GM18507 (cell line): ENCODE measurements at regions not wholly inside any gene's neighbourhood (a gene's known extent, or its start where the extent isn't known, plus 50 kb on each side); places are given as distances from the start of the nearest gene placed in this dataset.
A peak's percentile ranks its signal among the peaks of the same experiment; 100 is the strongest.

Experiments
- DNase-seq: peaks from one replicate; pipeline ENCODE4 v3.0.0; 2011; ENCODE audit warnings: low read depth; ENCODE audit not compliant: insufficient read length; ENCODE audit errors: extremely low spot score
- FAIRE-seq: peaks from 2 replicates; lab custom pipeline; 2011; peaks lifted over from hg19 to GRCh38; lab: Jason Lieb, UNC

DNA sequence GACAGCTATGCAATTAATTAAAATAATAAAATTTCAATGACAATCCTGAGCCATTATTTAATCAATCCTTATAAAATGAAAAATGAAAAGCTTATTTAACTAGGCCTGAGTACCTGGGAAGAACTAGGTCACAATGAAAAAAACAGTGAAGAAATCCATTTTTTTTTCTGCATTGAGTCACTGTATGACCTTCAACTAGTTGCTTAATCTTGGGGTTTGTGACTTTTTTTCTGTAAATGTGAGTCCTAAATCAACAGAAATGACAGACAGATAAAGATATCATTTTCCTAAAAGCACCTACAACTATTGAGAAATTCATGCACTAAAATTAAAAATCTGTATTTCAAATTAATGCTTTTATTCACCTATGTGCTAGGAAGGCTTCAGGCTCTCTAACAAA, 96.8 kb downstream of the TMEM26 start:
- DNase-seq (no peak), FAIRE-seq (no peak)

DNA sequence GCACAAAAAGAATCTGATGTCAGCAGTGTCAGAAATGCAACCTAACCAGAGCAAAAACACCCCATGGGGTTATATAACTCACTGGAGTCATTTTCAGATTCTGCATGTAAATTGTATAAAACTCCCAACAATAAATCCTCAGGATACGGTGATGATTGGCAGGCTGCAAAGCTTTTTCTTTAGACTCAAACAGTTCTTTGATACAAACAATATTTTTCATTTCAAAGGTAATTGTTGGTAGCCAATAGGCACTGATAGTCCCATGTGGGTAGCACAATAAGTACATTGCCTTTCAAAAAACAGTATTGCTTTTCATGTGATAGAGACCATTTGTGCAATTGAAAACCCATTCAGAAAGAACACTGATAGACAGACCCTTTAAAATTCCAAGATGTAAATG, 98.0 kb downstream of the TMEM26 start:
- no peak for FAIRE-seq
- no peak for DNase-seq

DNA sequence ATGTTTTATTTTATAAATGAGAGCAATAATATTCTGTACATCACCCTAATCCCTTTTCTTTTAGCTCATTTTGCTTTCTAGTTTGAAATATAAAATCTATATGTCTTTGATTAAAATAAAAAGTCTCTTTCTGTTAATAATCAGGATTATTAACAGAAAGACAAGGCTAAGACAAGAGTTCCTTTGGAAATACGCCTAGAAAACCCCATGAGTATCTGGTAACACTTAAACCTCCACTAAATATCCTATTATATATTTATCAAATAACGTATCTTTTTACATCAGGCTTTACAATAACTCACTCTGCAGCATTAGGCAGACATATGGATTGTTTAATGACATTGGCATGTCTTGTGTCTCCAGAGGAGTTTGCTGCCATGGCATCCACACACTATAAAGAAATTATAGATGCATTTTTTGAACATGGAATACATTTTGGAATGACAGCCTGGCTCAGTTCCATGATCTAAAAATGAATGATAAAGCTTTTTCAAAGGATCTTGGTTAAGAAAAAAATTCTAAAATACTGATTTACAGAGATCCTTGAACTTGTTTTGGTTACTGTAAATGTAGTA, 98.7 kb downstream of the TMEM26 start:
- FAIRE-seq (no peak), DNase-seq (no peak)

DNA sequence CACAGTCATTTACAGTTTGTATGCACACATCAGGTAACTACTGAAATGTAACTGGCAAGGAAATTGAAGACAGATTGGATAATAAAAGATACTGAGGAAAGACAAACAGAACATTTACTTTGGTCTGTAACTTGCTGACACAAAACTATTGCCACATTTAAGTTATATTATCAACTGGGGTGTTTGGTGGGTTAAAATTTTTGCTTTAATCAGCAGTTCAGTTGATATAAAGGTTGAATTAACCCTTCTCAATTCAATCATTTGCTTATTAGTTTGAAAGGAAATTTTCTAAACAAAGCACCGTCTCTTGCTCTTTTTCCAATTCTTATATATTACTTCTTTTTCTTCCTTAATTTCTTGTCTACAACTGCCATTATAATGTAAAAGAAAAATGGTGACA, 102.4 kb downstream of the TMEM26 start:
- DNase-seq (no peak), FAIRE-seq (no peak)

DNA sequence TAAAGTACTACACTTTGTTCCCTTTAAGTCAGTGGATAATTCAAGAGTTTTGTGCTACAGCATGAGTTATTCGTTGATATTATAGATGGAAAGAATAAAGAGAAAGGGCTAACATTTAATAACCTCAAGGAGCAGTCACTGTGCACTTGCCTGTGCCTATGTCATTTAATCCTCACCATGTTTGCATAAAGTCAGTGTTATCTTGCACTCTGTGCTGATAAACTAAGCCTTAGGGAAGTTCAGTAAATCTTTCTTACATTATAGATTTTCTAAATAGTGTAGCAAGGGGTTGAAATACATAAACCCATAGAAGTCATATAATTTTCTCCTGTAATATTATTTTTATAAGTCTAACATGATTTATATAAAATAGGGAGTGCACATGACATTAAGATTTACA, 103.1 kb downstream of the TMEM26 start:
- no peak for DNase-seq
- no peak for FAIRE-seq

DNA sequence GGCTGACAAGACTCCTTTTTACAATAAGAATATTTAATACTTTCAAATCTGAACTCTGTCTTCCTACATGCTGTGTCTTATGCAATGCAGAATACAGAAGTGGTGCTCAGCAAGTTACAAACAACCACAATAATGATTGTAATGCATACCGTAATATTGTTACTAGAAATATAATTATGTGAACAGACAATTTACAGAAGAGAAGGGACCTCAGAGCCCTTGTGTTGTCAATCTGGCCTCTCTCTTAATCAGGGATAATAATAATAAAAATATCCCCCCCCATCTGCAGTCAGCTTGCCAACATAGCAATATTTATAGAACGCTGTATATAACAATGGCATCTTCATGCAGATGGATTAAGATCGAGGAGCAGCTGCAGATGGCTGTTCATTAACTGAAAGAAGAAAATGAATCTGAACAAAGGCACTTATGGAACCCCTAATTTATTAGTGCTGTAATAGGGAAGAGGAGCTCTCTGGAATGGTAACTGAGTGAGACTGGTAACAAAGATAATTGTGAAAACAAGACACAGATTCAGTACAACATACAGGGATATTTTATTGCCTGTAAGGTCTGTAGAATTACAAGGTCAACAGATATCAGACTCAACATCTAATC, 106.3 kb downstream of the TMEM26 start:
- DNase-seq (no peak), FAIRE-seq (no peak)

DNA sequence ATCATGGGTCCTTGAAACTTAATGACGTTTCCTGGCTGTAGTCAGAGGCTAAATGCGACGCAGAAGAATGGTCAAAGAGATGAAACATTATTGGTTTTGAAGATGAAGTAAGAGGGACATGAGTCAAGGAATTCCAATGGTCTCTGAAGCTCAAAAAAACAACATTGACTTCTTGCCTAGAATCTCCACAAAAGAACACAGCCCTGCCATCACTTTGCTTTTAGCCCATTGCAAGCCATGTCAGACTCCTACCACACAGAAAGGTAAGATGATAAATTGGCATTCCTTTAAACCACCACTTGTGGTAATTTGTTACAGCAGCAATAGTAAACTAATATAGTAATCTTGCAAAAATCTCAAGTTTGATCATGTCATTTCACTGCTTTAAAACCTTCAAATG, 109.4 kb downstream of the TMEM26 start:
- DNase-seq (no peak), FAIRE-seq (no peak)

DNA sequence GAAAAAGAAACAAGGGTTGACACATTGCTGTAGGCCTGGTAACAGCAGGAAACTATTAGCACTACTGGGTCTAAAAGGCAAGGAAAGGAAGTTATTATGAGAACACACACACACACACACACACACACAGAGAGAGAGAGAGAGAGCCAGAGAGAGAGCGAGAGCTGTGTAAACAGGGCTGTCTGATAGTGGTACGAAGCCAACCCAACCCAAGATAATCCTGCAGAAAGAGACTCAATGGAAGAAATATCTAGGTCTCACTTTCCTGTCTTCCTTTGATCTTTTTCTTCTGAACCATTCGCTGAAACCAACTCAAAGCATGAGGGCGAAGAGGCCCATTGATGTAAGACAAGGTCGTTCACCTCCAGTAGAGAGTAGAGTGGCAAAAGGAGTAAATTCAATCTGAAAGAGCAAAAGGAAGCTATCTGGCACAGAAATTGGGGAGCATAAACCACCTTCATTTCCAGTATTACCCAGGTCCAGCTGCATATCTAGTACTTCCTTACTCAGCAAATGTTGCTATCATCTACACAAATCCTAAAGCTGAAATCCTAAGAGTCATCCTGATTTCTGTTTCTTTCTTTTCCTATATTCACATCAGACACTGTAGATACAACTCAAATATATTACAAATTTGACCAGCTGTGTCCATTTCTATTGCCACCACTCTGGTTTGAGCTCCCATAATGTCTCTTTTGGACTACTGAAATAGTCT, 110.2 kb downstream of the TMEM26 start:
- FAIRE-seq (no peak), DNase-seq (no peak)

DNA sequence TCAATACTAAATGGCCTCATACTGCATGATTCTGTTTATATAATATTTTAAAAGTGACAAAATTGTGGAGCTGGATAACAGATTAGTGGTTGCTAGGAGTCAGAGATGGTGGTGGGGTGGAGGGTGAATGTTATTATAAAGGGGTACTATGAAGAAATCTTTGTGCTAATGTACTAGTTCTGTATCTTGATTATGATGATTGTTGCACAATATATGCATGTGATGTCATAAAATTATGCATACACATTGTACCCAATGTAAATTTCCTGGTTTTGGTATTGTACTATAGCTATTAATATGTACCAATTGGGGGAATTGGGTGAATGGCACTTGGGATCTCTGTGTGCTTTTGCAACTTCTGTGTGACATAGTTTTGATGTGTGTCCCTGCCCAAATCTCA, 112.2 kb downstream of the TMEM26 start:
- no peak for DNase-seq

DNA sequence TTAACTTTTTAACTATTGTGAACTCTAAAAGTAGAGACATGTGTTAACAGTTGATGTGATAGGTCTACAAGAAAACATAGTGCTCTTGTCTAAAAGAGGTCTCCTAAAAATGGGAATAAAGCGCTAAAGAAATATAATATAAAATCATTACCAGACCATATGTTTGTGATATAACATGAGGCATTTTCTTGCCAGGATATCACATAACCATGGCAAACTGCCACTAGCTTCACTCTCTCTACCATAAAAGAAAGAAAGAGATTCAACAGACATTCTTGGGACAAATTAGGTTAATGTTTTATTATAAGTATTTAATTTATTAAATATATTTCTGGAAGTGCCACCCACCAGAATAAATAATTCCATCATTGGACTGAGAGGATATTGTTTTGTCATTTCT, 115.0 kb downstream of the TMEM26 start:
- no peak for DNase-seq
- FAIRE-seq, result no peak

More for the DNA sequence above, 112.2 kb downstream of the TMEM26 start:
- no peak for FAIRE-seq

DNA sequence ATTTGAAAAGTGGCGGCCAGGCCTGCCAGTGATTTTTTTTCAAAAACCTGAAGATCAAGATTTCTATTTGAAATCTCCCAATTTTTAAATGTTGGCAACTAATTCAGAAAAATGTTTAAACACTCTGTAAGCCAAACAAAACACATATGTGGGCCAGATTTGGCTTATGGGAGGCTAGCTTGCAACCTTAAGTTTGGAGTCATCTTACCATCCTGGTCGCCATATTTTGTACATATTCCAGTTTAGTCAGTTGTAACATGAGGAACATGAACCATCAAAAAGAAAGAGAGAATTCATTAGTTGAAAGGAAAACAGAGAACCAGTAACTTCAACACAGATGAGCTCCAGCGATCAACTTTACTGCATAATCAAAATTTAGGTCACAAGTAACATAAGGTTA, 115.4 kb downstream of the TMEM26 start:
- DNase-seq (no peak), FAIRE-seq (no peak)

DNA sequence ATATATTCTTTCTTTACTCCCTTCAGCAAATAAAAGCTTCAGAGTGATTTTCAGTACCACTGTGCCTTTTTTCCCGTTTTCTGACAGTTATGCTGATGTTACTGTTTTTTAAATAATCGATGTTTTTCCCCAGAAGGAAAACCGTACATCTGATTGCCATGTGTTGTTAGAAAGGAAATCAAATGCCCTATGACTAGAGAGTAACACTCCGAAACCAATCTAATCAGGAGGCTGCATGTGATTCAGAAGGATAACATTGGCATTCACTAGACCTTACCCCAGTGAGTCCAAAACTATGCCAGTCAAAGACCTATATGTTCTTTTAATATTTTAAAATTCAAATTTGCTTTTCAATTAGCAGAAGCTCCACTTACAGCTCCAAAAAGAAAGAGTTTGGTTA, 116.3 kb downstream of the TMEM26 start:
- no peak for FAIRE-seq

DNA sequence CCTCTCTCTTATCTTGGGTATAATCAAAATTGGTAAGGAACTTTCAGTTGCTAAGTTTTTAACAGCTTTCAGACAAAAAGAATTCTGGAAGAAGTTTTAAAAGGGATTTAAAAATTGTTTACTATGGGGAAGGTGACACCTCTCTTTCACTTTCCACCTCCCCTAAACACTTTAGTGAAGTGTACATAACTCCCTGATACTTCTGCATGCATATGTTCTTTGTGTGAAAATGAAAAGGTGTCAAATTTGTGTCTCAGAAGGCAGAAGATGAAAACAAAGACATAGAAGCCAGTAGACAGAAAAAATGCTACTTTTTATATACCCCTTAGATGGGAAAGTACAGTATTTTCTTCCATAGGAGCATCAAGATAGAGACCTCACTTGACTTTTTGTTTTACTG, 117.8 kb downstream of the TMEM26 start:
- no peak for FAIRE-seq
- no peak for DNase-seq

More for the DNA sequence above, 116.3 kb downstream of the TMEM26 start:
- no peak for DNase-seq

DNA sequence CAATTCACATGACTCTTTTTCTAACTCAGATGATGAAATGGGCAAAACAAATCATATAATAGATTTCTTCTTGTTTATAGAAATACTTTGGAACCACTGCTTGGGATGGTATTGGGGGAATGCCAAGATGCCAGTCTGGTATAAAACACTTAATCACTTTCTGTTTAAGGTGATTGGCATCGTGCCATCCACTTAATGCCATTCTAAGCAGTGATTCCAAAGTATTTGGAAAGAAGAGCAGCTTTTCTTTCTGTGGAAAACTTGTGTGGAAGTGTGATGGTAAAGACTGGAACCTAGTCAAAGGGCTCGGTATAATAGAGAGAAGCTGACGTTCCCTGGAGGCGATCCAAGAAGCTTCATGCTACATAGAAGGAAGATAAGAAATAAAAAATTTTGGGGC, 120.6 kb downstream of the TMEM26 start:
- FAIRE-seq, result no peak
- no peak for DNase-seq

DNA sequence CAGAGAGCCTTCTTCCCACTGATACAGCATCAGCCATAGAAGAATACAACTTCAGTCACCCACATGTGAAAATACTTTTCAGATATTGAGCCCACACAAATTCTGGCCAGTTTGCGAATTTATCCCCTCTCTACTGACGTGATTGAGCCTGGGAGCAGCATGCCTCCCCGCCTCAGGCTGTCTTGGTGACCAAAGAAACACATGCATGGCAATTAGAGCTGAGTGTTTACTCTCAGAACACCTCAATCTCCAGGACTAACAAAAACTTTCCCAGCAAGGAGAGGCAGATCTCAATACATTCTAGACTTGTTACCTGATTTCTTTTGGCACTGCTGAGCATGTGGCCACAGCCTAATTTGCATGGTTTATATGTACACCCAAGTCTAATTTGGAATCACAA, 122.5 kb downstream of the TMEM26 start:
- DNase-seq (no peak), FAIRE-seq (no peak)

DNA sequence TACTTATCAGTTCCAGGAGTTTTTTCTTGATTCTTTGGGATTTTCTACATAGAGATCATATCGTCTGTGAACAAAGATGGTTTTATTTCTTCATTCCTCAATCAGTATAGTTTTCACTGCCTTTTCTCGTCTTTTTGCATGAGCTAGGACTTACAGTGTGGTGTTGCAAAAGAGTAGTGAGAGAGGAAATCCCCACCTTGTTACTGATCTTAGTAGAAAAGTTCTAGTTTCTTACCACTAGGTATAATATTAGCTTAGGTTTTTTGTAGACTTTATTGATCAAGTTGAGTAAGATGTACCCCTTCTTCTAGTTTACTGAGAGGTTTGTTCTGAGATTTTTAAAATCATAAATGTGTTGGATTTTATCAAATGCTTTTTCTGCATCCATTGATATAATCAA, 123.3 kb downstream of the TMEM26 start:
- FAIRE-seq, result peak; percentile 62
- no peak for DNase-seq

DNA sequence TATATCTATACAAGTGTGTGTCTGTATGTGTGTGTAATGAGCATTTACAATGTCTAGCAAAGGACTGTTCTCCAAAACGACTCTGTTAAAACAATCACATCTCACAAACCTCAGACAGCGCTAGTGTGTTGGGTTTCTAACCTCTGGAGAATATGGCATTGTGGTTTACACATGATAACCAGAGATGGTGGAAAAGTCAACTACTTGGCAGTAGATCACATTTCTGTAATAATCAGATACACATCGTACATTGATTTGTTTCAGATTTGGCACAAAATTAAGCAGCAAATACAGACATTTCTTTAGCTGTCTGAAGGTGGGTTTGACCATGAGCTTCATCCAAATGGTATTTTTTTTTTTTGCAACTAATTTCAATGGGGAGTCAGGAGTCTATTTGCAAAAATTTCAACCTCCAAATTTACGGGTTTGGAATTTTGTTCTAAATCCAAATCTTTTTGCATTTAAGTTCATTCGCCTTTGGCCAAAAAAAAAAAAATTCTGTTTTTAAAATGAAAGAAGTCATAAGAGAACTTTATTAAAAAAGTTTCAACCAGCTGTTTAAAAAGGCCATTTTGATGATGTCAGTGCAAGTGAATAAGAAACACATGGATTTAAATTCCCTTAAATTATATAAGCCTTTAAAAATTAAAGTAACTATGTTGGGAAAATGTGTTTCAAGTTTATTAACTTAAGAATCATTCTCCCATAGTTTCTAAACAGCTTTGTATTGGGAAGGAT, 127.8 kb downstream of the TMEM26 start:
- FAIRE-seq, result no peak
- DNase-seq, result no peak

DNA sequence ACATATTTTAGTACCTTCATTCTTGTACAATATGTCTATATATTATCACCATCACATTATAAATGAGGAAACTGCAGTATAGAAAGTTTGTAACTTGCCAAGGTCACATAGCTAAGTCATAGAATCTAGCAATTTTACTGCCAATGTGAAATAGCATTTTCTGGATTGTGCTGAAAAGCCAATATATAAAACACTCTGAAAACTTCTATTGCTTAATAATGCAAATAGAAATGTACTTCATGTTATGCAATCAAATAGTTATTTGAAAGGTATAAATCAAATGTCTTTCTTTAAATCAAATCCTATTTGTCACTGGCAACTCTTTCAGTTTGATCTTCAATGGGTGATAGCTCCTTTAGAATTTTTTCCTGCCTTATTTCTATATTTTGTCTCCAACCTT, 129.5 kb downstream of the TMEM26 start:
- no peak for DNase-seq
- FAIRE-seq, result no peak

DNA sequence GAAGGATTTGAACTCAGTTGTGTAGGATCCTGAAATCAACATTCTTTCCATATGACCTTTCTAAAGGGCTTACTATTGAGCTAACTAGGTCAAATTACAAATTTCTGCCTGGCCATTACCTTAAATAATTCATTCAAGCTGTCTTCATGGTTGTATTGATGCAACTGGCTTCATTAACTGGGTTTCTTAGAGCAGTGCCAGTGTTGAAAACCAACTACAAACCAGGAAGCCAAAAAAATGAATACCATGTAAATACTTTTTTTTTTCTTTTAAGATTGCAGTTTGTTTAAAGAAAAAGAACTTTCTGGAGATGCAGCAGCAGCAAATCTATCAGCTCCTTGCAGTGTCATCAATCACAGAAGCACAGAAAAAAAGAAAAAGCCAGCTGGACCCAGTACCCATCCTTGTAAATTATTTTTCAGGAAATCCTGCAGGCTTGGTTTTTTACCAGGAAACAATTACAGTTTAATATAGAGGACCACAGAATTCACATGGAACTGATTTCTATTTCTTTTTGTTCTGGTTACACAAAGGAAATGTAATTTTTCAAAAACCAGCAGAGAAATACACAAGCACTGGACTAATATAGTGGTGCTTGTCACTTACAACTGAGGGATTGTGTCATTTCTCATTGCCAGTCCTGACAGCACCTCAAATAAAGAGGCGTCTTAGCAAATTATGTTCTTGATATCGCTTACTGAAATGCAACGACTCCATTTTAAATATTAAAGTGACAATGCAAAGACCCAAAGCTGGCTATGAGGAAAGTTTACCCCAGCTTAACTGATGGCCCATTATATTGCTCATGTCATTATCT, 131.9 kb downstream of the TMEM26 start:
- DNase-seq (no peak), FAIRE-seq (no peak)

DNA sequence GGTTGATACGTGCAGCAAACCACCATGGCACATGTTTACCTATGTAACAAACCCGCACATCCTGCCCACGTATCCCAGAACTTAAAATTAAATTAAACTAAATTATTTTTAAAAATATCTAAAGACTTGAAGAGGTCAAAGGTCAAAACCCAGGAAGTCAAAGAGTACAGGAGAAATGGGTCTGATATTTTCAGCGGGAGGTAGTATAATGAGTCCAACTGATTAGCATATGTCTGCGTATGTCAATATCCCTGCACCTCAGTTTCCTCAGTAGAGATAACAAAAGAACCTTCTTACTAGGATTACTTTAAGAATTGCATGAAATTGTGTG, 133.0 kb downstream of the TMEM26 start:
- DNase-seq (no peak), FAIRE-seq (no peak)
